ENCODE measurements at regions not wholly inside any gene's neighbourhood (a gene's known extent, or its start where the extent isn't known, plus 50 kb on each side); places are given as distances from the start of the nearest gene placed in this dataset.

DNA sequence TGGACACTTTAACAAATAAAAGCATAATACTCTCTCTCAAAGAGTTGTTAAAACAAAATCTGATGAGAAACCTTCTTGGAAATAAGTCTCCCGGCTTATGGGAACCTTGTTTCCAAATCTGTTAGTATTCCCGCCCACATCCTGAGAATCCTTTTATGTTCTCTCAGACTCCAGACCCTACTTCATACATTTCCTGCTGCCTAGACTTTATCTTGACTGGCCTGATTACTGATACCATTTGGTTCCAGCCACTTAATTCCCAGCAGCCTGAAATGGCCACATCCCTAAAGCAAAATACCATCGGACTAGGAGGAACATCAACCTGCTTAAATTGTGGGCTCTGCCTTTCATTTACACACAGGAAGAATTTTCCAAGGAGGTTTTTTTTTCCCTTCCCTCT is 79.1 kb upstream of the CYP1B1 start:
- TF ChIP-seq, protein P1, sequence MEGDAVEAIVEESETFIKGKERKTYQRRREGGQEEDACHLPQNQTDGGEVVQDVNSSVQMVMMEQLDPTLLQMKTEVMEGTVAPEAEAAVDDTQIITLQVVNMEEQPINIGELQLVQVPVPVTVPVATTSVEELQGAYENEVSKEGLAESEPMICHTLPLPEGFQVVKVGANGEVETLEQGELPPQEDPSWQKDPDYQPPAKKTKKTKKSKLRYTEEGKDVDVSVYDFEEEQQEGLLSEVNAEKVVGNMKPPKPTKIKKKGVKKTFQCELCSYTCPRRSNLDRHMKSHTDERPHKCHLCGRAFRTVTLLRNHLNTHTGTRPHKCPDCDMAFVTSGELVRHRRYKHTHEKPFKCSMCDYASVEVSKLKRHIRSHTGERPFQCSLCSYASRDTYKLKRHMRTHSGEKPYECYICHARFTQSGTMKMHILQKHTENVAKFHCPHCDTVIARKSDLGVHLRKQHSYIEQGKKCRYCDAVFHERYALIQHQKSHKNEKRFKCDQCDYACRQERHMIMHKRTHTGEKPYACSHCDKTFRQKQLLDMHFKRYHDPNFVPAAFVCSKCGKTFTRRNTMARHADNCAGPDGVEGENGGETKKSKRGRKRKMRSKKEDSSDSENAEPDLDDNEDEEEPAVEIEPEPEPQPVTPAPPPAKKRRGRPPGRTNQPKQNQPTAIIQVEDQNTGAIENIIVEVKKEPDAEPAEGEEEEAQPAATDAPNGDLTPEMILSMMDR (IDR thresholded peaks at IDR 0.05; ENCODE audit: poor library complexity, severe bottlenecking) = no peak
- no peak for TF ChIP-seq POLR2AphosphoS5 (IDR thresholded peaks at IDR 0.05)
